PC-3 (cell line): ENCODE measurements at regions not wholly inside any gene's neighbourhood (a gene's known extent, or its start where the extent isn't known, plus 50 kb on each side); places are given as distances from the start of the nearest gene placed in this dataset.

Experiments used
- ATAC-seq: fragments of 200-7000 bp; cut with Tn5 transposase; 2 replicates; pipeline ENCODE4 v1.9.1; 2020; ENCODE audit warnings: mild to moderate bottlenecking, moderate library complexity
- BruUV-seq: library from RNA; stranded (reverse); fragments of 400-500 nt; replicated peaks from 2 replicates; lab custom pipeline; 2021; lab: Mats Ljungman, UMichigan
- CTCF ChIA-PET: fragments of 300-600 bp; sonication (Branson Sonifier 250); formaldehyde crosslinking; loops from one replicate; lab custom pipeline; 2022; ENCODE audit warnings: antibody characterized with exemption; lab: Charles Lee
- POLR2A ChIA-PET: fragments of 300-600 bp; sonication (Branson Sonifier 250); formaldehyde crosslinking; loops from one replicate; lab custom pipeline; 2022; ENCODE audit warnings: antibody characterized with exemption; ENCODE audit not compliant: unreplicated experiment; lab: Charles Lee
- DNase-seq: peaks from one replicate; pipeline ENCODE4 v3.0.0-alpha.2; 2015
- H2AFZ ChIP-seq: fragments of 300-600 bp; sonication (generic); 2 replicates; pipeline ENCODE4 v1.6.0; 2016; ENCODE audit warnings: antibody characterized with exemption, low read length
- H3F3A ChIP-seq: fragments of 300-600 bp; sonication (generic); one replicate; pipeline ENCODE4 v1.6.0; 2017; ENCODE audit warnings: antibody characterized with exemption, low read length, control low read depth, mild to moderate bottlenecking; ENCODE audit not compliant: unreplicated experiment
- H3K27ac ChIP-seq: fragments of 300-600 bp; sonication (generic); 2 replicates; pipeline ENCODE4 v1.5.1; 2016; ENCODE audit warnings: mild to moderate bottlenecking, low read length
- H3K27me3 ChIP-seq: fragments of 300-600 bp; sonication (generic); 2 replicates; pipeline ENCODE4 v1.6.1; 2016; ENCODE audit warnings: low read length, mixed read lengths
- H3K36me3 ChIP-seq: fragments of 300-600 bp; sonication (generic); 2 replicates; pipeline ENCODE4 v1.6.1; 2016; ENCODE audit warnings: low read depth, mixed run types, low read length, mixed read lengths
- H3K4me1 ChIP-seq: fragments of 300-600 bp; sonication (generic); 2 replicates; pipeline ENCODE4 v1.5.1; 2016; ENCODE audit warnings: low read length; ENCODE audit not compliant: insufficient read depth
- H3K4me2 ChIP-seq: fragments of 300-600 bp; sonication (generic); 2 replicates; pipeline ENCODE4 v1.6.0; 2016; ENCODE audit warnings: low read length
- H3K4me3 ChIP-seq: fragments of 300-600 bp; sonication (generic); 2 replicates; pipeline ENCODE4 v1.5.1; 2016; ENCODE audit warnings: mild to moderate bottlenecking, low read length, mixed read lengths
- H3K79me2 ChIP-seq: fragments of 300-600 bp; sonication (generic); 2 replicates; pipeline ENCODE4 v1.6.1; 2017; ENCODE audit warnings: low read length, mixed read lengths
- H3K9ac ChIP-seq: fragments of 300-600 bp; sonication (generic); 2 replicates; pipeline ENCODE4 v1.6.0; 2016; ENCODE audit warnings: mild to moderate bottlenecking, low read length
- H3K9me2 ChIP-seq: fragments of 300-600 bp; sonication (generic); replicated peaks from 2 replicates; pipeline ENCODE4 v1.6.1; 2016; ENCODE audit warnings: mixed run types, low read length, mixed read lengths
- H3K9me3 ChIP-seq: fragments of 300-600 bp; sonication (generic); 2 replicates; pipeline ENCODE4 v1.6.1; 2016; ENCODE audit warnings: low read length, mixed read lengths
- H4K20me1 ChIP-seq: fragments of 300-600 bp; sonication (generic); 2 replicates; pipeline ENCODE4 v1.6.1; 2016; ENCODE audit warnings: low read length, mixed read lengths
- CTCF ChIP-seq: fragments of 300-600 bp; sonication (generic); conservative IDR thresholded peaks from 2 replicates; pipeline ENCODE4 v1.5.1; 2017; ENCODE audit warnings: antibody characterized with exemption, low read depth, mild to moderate bottlenecking, low read length
- EZH2 ChIP-seq: fragments of 300-600 bp; sonication (generic); IDR thresholded peaks from one replicate; pipeline ENCODE4 v1.6.1; 2017; ENCODE audit warnings: antibody characterized with exemption, mild to moderate bottlenecking, low read length; ENCODE audit not compliant: unreplicated experiment
- EZH2phosphoT487 ChIP-seq: fragments of 300-600 bp; sonication (generic); IDR thresholded peaks from 2 replicates; pipeline ENCODE4 v1.6.1; 2018; ENCODE audit warnings: mild to moderate bottlenecking, antibody characterized with exemption, low read length, borderline replicate concordance
- intact Hi-C: fragments of 100-400 bp; cut with micrococcal nuclease; formaldehyde crosslinking; loops from 2 replicates; pipeline ENCODE4 v1.9.0; 2023

GRCh38 chrX:141467442-141467841, 117.1 kb downstream of the SPANXA1 start:
- no peak for ATAC-seq
- Histone ChIP-seq H3F3A (peaks cover 9% of the 10 kb centered on the region), H3K79me2 (no peaks in the 10 kb centered on the region), H3K27me3 (no peaks in the 10 kb centered on the region), H3K4me2 (no peak overlapping the region), H3K27ac (no peak overlapping the region), H3K9me2 (no peaks in the 10 kb centered on the region), H3K9ac (no peak overlapping the region), H4K20me1 (no peaks in the 10 kb centered on the region), H2AFZ (no peak overlapping the region), H3K4me3 (no peak overlapping the region), H3K4me1 (peaks cover 33% of the 10 kb centered on the region), H3K36me3 (no peaks in the 10 kb centered on the region), H3K9me3 (no peaks in the 10 kb centered on the region)
- CTCF ChIA-PET, result interaction anchor here (0.6 kb wide), 1 partner anchor 60 kb away, joined by 6 read pairs; no protein-coding TSS in a partner anchor
- no TSS peak for BruUV-seq
- intact Hi-C loops, result no loop called here
- POLR2A ChIA-PET, result no interaction called here
- DNase-seq, result peak; percentile 34
- TF ChIP-seq CTCF (0 out of 2 replicates have a peak, but pooled peaks have one; percentile 33), EZH2phosphoT487 (no peak)

- no peaks in the 10 kb centered on the region for H3K79me2 ChIP-seq
- no peak overlapping the region for H3K4me2 ChIP-seq
- no TSS peak for BruUV-seq
- ATAC-seq (no peak), DNase-seq (no peak)
- no peak overlapping the region for H3K9ac ChIP-seq
- H4K20me1 ChIP-seq, result no peaks in the 10 kb centered on the region
- H3K9me3 ChIP-seq, result no peaks in the 10 kb centered on the region
- no peak overlapping the region for H3K27ac ChIP-seq
- H3K9me2 ChIP-seq, result no peaks in the 10 kb centered on the region
- no peak overlapping the region for H3K4me3 ChIP-seq
- TF ChIP-seq EZH2 (no peak), CTCF (no peak), EZH2phosphoT487 (no peak)
- no peaks in the 10 kb centered on the region for H3K36me3 ChIP-seq
- ChIA-PET CTCF (no interaction called here), POLR2A (no interaction called here)
- no peaks in the 10 kb centered on the region for H3K27me3 ChIP-seq
- no peaks in the 10 kb centered on the region for H3F3A ChIP-seq
- H2AFZ ChIP-seq, result no peak overlapping the region
- no peaks in the 10 kb centered on the region for H3K4me1 ChIP-seq
- intact Hi-C loops, result no loop called here
Observed at GRCh38 chrX:141455103-141455502, 129.4 kb downstream of the SPANXA1 start.

- no peak overlapping the region for H2AFZ ChIP-seq
- no peaks in the 10 kb centered on the region for H3K27me3 ChIP-seq
- no peak for TF ChIP-seq EZH2phosphoT487
- TF ChIP-seq EZH2, result no peak
- H3F3A ChIP-seq, result no peaks in the 10 kb centered on the region
- no peaks in the 10 kb centered on the region for H4K20me1 ChIP-seq
- H3K9me2 ChIP-seq, result no peaks in the 10 kb centered on the region
- no peak overlapping the region for H3K4me3 ChIP-seq
- no peak for ATAC-seq
- BruUV-seq, result no TSS peak
- DNase-seq, result no peak
- H3K79me2 ChIP-seq, result no peaks in the 10 kb centered on the region
- POLR2A ChIA-PET, result no interaction called here
- H3K4me1 ChIP-seq, result no peaks in the 10 kb centered on the region
- H3K9ac ChIP-seq, result no peak overlapping the region
- no peaks in the 10 kb centered on the region for H3K36me3 ChIP-seq
- intact Hi-C loops, result no loop called here
- CTCF ChIA-PET, result no interaction called here
- H3K9me3 ChIP-seq, result no peaks in the 10 kb centered on the region
- no peak overlapping the region for H3K4me2 ChIP-seq
- no peak overlapping the region for H3K27ac ChIP-seq
Observed at GRCh38 chrX:141443922-141444321, 140.6 kb downstream of the SPANXA1 start.
